ENCODE measurements at regions not wholly inside any gene's neighbourhood (a gene's known extent, or its start where the extent isn't known, plus 50 kb on each side); places are given as distances from the start of the nearest gene placed in this dataset.

GRCh38 chr2:185967335-185967734 is 228.7 kb downstream of the FSIP2 start:
- TF ChIP-seq GATA2 (IDR thresholded peaks at IDR 0.05; ENCODE audit: low read depth, low read length) (no peak), GATA3 (IDR thresholded peaks at IDR 0.05; ENCODE audit: low read depth, low read length) (no peak)
